ENCODE measurements at regions not wholly inside any gene's neighbourhood (a gene's known extent, or its start where the extent isn't known, plus 50 kb on each side); places are given as distances from the start of the nearest gene placed in this dataset.

DNA sequence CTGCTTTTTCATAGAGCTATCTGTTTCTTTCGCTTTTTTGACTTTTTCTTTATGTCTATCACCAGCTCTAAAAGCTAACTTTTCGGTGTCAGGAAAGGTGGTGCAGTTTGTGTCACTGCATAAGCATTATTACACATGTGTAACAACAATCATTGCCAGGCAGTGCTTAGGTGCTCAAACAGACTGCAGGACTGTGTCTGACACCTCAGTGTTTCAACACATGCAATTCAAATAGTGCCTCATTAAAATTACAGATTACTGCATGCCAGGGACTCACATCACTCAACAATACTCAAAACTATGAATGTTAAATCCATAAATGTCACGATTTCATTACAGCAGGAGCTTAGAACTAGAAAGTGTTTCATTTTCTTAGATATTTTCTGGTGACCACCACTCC, 265.3 kb upstream of the SMIM30 start:
- H2AFZ ChIP-seq (ENCODE audit: low read depth, low read length): no peak overlapping the region
- peak overlapping the region; percentile 54 for H3K4me2 ChIP-seq (ENCODE audit: low read length)
- H3K9me3 ChIP-seq (ENCODE audit: low read length): no peaks in the 10 kb centered on the region
- no peaks in the 10 kb centered on the region for H3K79me2 ChIP-seq (replicated peaks; ENCODE audit: insufficient read depth, low read length)
- no peaks in the 10 kb centered on the region for H4K20me1 ChIP-seq (ENCODE audit: insufficient read depth)
- no peaks in the 10 kb centered on the region for H3K27me3 ChIP-seq (ENCODE audit: insufficient read depth, low read depth, low read length)
- no peaks in the 10 kb centered on the region for H3F3A ChIP-seq (ENCODE audit: insufficient read depth, low read length, poor library complexity, severe bottlenecking)
- H3K9me2 ChIP-seq (ENCODE audit: insufficient read depth, low read length): no peaks in the 10 kb centered on the region
- H3K36me3 ChIP-seq (ENCODE audit: insufficient read depth, low read length): no peaks in the 10 kb centered on the region
- no peak overlapping the region for H3K9ac ChIP-seq (ENCODE audit: low read length)
- peak; percentile 61 for TF ChIP-seq EP300 (conservative IDR thresholded peaks at IDR 0.05; ENCODE audit: poor library complexity, severe bottlenecking)
- peak; percentile 23 for TF ChIP-seq POLR2AphosphoS5 (IDR thresholded peaks at IDR 0.05)
- TF ChIP-seq RAD21 (conservative IDR thresholded peaks at IDR 0.05): no peak
- TF ChIP-seq SMC3 (conservative IDR thresholded peaks at IDR 0.05; ENCODE audit: poor library complexity): no peak
- no peak overlapping the region for H3K4me3 ChIP-seq (ENCODE audit: low read length)
- H3K27ac ChIP-seq (ENCODE audit: low read length): peak overlapping the region; percentile 12

DNA sequence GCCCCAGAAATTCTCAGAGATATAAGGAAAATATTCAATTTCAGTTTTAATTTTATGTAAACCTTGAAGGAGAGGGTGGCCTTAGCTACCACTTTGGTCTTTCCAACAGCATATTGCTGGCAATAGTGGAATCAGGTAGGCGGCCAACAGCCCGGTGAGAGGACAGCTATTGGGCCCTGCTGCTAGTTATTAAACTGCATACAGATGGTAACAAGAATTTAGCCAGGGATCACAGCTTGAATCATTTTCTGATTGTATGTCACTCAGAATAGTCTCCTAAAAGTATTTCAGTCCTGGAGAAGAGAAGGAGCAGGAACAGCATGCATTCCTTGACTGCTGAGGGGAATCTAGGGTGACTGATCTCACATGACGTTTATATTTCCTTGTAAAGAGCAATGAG, 261.4 kb upstream of the SMIM30 start:
- no peak for TF ChIP-seq EP300 (conservative IDR thresholded peaks at IDR 0.05; ENCODE audit: poor library complexity, severe bottlenecking)
- no peak for TF ChIP-seq TAF1 (IDR thresholded peaks at IDR 0.05; ENCODE audit: low read depth)
- TF ChIP-seq MXI1 (conservative IDR thresholded peaks at IDR 0.05; ENCODE audit: poor library complexity, severe bottlenecking): no peak
- TF ChIP-seq POLR2AphosphoS5 (IDR thresholded peaks at IDR 0.05): no peak
- TF ChIP-seq, protein P1, sequence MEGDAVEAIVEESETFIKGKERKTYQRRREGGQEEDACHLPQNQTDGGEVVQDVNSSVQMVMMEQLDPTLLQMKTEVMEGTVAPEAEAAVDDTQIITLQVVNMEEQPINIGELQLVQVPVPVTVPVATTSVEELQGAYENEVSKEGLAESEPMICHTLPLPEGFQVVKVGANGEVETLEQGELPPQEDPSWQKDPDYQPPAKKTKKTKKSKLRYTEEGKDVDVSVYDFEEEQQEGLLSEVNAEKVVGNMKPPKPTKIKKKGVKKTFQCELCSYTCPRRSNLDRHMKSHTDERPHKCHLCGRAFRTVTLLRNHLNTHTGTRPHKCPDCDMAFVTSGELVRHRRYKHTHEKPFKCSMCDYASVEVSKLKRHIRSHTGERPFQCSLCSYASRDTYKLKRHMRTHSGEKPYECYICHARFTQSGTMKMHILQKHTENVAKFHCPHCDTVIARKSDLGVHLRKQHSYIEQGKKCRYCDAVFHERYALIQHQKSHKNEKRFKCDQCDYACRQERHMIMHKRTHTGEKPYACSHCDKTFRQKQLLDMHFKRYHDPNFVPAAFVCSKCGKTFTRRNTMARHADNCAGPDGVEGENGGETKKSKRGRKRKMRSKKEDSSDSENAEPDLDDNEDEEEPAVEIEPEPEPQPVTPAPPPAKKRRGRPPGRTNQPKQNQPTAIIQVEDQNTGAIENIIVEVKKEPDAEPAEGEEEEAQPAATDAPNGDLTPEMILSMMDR (IDR thresholded peaks at IDR 0.05; ENCODE audit: poor library complexity, severe bottlenecking): no peak
- no peak for TF ChIP-seq SMC3 (conservative IDR thresholded peaks at IDR 0.05; ENCODE audit: poor library complexity)
- TF ChIP-seq, protein P2, sequence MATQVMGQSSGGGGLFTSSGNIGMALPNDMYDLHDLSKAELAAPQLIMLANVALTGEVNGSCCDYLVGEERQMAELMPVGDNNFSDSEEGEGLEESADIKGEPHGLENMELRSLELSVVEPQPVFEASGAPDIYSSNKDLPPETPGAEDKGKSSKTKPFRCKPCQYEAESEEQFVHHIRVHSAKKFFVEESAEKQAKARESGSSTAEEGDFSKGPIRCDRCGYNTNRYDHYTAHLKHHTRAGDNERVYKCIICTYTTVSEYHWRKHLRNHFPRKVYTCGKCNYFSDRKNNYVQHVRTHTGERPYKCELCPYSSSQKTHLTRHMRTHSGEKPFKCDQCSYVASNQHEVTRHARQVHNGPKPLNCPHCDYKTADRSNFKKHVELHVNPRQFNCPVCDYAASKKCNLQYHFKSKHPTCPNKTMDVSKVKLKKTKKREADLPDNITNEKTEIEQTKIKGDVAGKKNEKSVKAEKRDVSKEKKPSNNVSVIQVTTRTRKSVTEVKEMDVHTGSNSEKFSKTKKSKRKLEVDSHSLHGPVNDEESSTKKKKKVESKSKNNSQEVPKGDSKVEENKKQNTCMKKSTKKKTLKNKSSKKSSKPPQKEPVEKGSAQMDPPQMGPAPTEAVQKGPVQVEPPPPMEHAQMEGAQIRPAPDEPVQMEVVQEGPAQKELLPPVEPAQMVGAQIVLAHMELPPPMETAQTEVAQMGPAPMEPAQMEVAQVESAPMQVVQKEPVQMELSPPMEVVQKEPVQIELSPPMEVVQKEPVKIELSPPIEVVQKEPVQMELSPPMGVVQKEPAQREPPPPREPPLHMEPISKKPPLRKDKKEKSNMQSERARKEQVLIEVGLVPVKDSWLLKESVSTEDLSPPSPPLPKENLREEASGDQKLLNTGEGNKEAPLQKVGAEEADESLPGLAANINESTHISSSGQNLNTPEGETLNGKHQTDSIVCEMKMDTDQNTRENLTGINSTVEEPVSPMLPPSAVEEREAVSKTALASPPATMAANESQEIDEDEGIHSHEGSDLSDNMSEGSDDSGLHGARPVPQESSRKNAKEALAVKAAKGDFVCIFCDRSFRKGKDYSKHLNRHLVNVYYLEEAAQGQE (IDR thresholded peaks at IDR 0.05; ENCODE audit: borderline replicate concordance): no peak
- TF ChIP-seq EZH2 (IDR thresholded peaks at IDR 0.05; ENCODE audit: borderline replicate concordance, insufficient read depth, low read length, poor library complexity, severe bottlenecking): no peak
- no peak for TF ChIP-seq RAD21 (conservative IDR thresholded peaks at IDR 0.05)

More for the DNA sequence above, 261.4 kb upstream of the SMIM30 start:
- no peaks in the 10 kb centered on the region for H3F3A ChIP-seq (ENCODE audit: insufficient read depth, low read length, poor library complexity, severe bottlenecking)
- H3K9me3 ChIP-seq (ENCODE audit: low read length): no peaks in the 10 kb centered on the region
- no peaks in the 10 kb centered on the region for H3K27me3 ChIP-seq (ENCODE audit: insufficient read depth, low read depth, low read length)
- no peaks in the 10 kb centered on the region for H3K9me2 ChIP-seq (ENCODE audit: insufficient read depth, low read length)
- no peaks in the 10 kb centered on the region for H3K79me2 ChIP-seq (replicated peaks; ENCODE audit: insufficient read depth, low read length)
- peak overlapping the region; percentile 17 for H3K27ac ChIP-seq (ENCODE audit: low read length)
- H3K9ac ChIP-seq (ENCODE audit: low read length): no peak overlapping the region
- H2AFZ ChIP-seq (ENCODE audit: low read depth, low read length): no peak overlapping the region
- H3K4me3 ChIP-seq (ENCODE audit: low read length): no peak overlapping the region
- no peak overlapping the region for H3K4me2 ChIP-seq (ENCODE audit: low read length)
- H3K36me3 ChIP-seq (ENCODE audit: insufficient read depth, low read length): no peaks in the 10 kb centered on the region
- H4K20me1 ChIP-seq (ENCODE audit: insufficient read depth): no peaks in the 10 kb centered on the region
